Astrocyte (in vitro differentiated cells and primary cell): ENCODE measurements at regions not wholly inside any gene's neighbourhood (a gene's known extent, or its start where the extent isn't known, plus 50 kb on each side); places are given as distances from the start of the nearest gene placed in this dataset.

Source experiments
- EZH2 ChIP-seq: IDR thresholded peaks from 2 replicates; pipeline ENCODE4 v1.6.1; 2012; ENCODE audit warnings: mild to moderate bottlenecking, low read length, inconsistent platforms; ENCODE audit not compliant: insufficient read depth
- TF ChIP-seq, protein P1 (sequence below): IDR thresholded peaks from 2 replicates; pipeline ENCODE4 v1.5.1; 2011; ENCODE audit warnings: low read depth, mild to moderate bottlenecking, inconsistent platforms, low read length, moderate library complexity; ENCODE audit not compliant: insufficient read depth

DNA sequence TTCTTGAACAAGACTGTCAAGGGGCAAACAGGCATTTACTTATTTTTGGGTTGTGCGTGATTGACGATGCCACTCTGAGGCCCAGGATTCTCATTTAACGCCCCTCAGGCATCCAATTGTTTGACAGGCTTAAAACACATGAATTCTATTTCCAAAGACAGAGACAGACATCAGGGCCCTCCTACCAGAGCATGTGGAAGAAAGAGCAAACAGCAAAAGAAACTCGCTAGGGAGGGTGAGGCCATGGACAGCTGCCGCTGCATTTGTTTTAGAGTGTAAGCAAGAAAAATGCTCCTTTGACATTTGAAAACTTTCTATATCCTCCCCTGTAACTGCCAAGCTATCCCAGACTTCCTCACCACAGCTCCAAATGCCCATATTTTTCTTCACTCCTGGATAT is 410.1 kb downstream of the NPIPA8 start:
- TF ChIP-seq, protein P1, sequence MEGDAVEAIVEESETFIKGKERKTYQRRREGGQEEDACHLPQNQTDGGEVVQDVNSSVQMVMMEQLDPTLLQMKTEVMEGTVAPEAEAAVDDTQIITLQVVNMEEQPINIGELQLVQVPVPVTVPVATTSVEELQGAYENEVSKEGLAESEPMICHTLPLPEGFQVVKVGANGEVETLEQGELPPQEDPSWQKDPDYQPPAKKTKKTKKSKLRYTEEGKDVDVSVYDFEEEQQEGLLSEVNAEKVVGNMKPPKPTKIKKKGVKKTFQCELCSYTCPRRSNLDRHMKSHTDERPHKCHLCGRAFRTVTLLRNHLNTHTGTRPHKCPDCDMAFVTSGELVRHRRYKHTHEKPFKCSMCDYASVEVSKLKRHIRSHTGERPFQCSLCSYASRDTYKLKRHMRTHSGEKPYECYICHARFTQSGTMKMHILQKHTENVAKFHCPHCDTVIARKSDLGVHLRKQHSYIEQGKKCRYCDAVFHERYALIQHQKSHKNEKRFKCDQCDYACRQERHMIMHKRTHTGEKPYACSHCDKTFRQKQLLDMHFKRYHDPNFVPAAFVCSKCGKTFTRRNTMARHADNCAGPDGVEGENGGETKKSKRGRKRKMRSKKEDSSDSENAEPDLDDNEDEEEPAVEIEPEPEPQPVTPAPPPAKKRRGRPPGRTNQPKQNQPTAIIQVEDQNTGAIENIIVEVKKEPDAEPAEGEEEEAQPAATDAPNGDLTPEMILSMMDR, result no peak
- TF ChIP-seq EZH2, result no peak
